GF-D8 (cell line): ENCODE measurements at regions not wholly inside any gene's neighbourhood (a gene's known extent, or its start where the extent isn't known, plus 50 kb on each side); places are given as distances from the start of the nearest gene placed in this dataset.

Experiments used
- DNase-seq: peaks from one replicate; lab custom pipeline; 2025; lab: John Stamatoyannopoulos, UW

GRCh38 chr13:103273825-103274224 lies 207.6 kb upstream of the SLC10A2 start:
- no peak for DNase-seq

- DNase-seq: no peak
These were observed 206.6 kb upstream of the SLC10A2 start for GRCh38 chr13:103272770-103273169.

GRCh38 chr13:103263448-103263847 lies 197.2 kb upstream of the SLC10A2 start:
- no peak for DNase-seq

- no peak for DNase-seq
These were observed 189.5 kb upstream of the SLC10A2 start for GRCh38 chr13:103255587-103256301.

GRCh38 chr13:103250071-103250470 lies 183.9 kb upstream of the SLC10A2 start:
- no peak for DNase-seq

GRCh38 chr13:103246581-103247200 lies 180.5 kb upstream of the SLC10A2 start:
- no peak for DNase-seq

- no peak for DNase-seq
These were observed 177.3 kb upstream of the SLC10A2 start for GRCh38 chr13:103243495-103243894.

- no peak for DNase-seq
These were observed 172.2 kb upstream of the SLC10A2 start for GRCh38 chr13:103238441-103238840.

- no peak for DNase-seq
These were observed 170.0 kb upstream of the SLC10A2 start for GRCh38 chr13:103236213-103236612.

GRCh38 chr13:103229674-103230073 lies 163.5 kb upstream of the SLC10A2 start:
- DNase-seq: no peak

GRCh38 chr13:103224804-103225203 lies 158.6 kb upstream of the SLC10A2 start:
- no peak for DNase-seq

GRCh38 chr13:103222683-103223082 lies 156.5 kb upstream of the SLC10A2 start:
- no peak for DNase-seq

- DNase-seq: no peak
These were observed 152.0 kb upstream of the SLC10A2 start for GRCh38 chr13:103218253-103218652.

GRCh38 chr13:103213152-103213551 lies 146.9 kb upstream of the SLC10A2 start:
- DNase-seq: no peak

- no peak for DNase-seq
These were observed 144.1 kb upstream of the SLC10A2 start for GRCh38 chr13:103210348-103210747.

- DNase-seq: no peak
These were observed 137.6 kb upstream of the SLC10A2 start for GRCh38 chr13:103203735-103204330.

- DNase-seq: no peak
These were observed 134.1 kb upstream of the SLC10A2 start for GRCh38 chr13:103200118-103200885.

- no peak for DNase-seq
These were observed 133.3 kb upstream of the SLC10A2 start for GRCh38 chr13:103199380-103200088.

- DNase-seq: no peak
These were observed 130.1 kb upstream of the SLC10A2 start for GRCh38 chr13:103196356-103196755.

GRCh38 chr13:103195762-103196161 lies 129.5 kb upstream of the SLC10A2 start:
- DNase-seq: no peak

GRCh38 chr13:103194871-103195270 lies 128.7 kb upstream of the SLC10A2 start:
- no peak for DNase-seq
